WTC11 (cell line): ENCODE measurements at regions not wholly inside any gene's neighbourhood (a gene's known extent, or its start where the extent isn't known, plus 50 kb on each side); places are given as distances from the start of the nearest gene placed in this dataset.

Source experiments
- E2F1 ChIP-seq: sonication (generic); formaldehyde crosslinking; IDR thresholded peaks from 2 replicates; pipeline ENCODE4 v1.8.0; 2022; ENCODE audit warnings: mild to moderate bottlenecking, missing genetic modification reagents
- ZNF138 ChIP-seq: sonication (generic); formaldehyde crosslinking; conservative IDR thresholded peaks from 2 replicates; pipeline ENCODE4 v1.8.1; 2022; ENCODE audit warnings: mild to moderate bottlenecking, moderate library complexity, missing genetic modification reagents
- TF ChIP-seq, protein P1 (sequence below): sonication (generic); formaldehyde crosslinking; IDR thresholded peaks from 2 replicates; pipeline ENCODE4 v1.8.0; 2022; ENCODE audit warnings: mild to moderate bottlenecking, missing genetic modification reagents

- TF ChIP-seq, protein P1, sequence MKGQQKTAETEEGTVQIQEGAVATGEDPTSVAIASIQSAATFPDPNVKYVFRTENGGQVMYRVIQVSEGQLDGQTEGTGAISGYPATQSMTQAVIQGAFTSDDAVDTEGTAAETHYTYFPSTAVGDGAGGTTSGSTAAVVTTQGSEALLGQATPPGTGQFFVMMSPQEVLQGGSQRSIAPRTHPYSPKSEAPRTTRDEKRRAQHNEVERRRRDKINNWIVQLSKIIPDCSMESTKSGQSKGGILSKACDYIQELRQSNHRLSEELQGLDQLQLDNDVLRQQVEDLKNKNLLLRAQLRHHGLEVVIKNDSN (CRISPR knock-in tag) = no peak
- no peak for TF ChIP-seq E2F1
- no peak for TF ChIP-seq ZNF138
Observed at GRCh38 chr4:174084981-174085380, 198.5 kb downstream of the FBXO8 start.
